HG03432 (cell line): ENCODE measurements at regions not wholly inside any gene's neighbourhood (a gene's known extent, or its start where the extent isn't known, plus 50 kb on each side); places are given as distances from the start of the nearest gene placed in this dataset.
"Not testable (repeated sequence)": the region's sequence is repeated elsewhere in the genome, so short reads cannot be mapped to it uniquely, and the experiment has no call there.

Source experiments
- ATAC-seq: cut with Tn5 transposase; IDR thresholded peaks from one replicate; pipeline ENCODE4 v1.9.1; 2021; ENCODE audit warnings: mild to moderate bottlenecking, moderate library complexity; ENCODE audit not compliant: unreplicated experiment

- no peak for ATAC-seq
Observed at GRCh38 chr5:32916648-32917047, 205.5 kb downstream of the NPR3 start.

- ATAC-seq: no peak
Observed at GRCh38 chr5:32928761-32929160, 217.6 kb downstream of the NPR3 start.

DNA sequence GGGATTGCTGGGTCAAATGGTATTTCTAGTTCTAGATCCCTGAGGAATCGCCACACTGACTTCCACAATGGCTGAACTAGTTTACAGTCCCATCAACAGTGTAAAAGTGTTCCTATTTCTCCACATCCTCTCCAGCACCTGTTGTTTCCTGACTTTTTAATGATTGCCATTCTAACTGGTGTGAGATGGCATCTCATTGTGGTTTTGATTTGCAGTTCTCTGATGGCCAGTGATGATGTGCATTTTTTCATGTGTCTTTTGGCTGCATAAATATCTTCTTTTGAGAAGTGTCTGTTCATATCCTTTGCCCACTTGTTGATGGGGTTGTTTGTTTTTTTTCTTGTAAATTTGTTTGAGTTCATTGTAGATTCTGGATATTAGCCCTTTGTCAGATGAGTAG, 220.3 kb downstream of the NPR3 start:
- not testable (repeated sequence) for ATAC-seq

DNA sequence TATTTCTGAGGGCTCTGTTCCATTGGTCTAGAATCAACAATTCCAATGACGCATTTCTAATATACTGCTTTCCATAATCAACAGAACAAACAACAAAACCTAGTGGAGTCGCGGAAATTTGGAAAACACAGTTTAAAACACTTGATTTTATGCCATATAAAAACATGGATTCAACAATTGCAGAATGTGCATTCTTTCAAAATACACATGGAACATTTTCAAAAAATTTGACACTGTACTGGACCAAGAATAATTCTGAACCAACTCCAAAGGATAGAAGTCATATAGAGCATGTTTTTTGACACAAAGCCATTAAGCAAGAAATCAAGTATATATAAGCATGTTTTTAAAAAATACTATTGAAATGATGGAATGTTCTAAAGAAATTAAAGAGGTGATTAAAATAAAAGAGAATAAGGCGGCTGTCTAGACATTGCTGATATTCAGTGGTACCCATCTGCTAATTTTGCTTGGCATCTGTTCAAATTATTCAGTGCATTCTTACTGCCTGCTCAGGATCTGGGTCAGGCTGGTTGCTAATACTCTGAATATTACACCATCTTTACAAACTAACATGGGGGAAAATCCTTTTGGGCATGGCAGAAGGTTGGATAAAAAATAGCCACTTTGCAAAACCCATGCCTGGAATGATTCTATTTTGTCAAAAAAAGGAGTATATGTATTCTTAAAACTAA, 221.3 kb downstream of the NPR3 start:
- ATAC-seq: no peak

- ATAC-seq: no peak
Observed at GRCh38 chr5:32933692-32934091, 222.6 kb downstream of the NPR3 start.

DNA sequence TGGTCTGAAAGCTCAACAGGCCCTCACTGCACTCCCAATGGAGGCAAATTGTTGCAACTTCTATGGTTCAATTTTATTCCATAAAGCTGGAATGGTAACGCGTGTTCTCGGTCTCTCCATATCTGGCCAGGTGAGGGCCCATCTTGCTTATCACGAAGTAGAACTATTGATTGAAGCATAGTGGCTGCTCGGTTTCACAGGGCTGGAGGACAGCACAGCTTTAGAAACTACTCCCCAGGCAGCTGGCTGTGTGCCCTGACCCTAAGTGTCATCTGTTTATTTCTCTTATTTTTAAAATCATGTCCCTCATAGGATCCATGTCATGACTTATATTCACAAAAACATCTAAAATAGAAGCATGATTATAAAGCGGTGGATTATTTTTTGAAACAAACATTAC, 223.4 kb downstream of the NPR3 start:
- ATAC-seq: no peak

GRCh38 chr5:32935283-32935682, 224.2 kb downstream of the NPR3 start:
- no peak for ATAC-seq

DNA sequence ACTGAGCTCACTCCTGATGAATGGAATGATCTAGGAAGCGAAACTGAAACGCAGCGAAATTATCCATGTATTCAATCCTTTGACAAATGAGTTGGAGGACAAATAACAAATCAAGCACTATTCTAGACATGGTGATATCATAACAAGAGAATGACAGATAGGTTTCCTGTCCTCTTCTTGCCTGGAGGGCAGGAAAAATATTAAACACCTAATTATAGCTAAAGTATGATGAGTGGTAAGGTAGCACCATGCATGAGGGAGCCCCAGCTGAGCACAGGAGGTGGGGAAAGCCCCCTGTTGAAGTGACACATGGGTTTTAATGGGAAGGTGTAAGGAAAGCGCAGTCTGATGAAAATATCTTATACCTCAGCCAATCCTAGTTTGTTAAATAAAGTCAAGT, 225.2 kb downstream of the NPR3 start:
- no peak for ATAC-seq

DNA sequence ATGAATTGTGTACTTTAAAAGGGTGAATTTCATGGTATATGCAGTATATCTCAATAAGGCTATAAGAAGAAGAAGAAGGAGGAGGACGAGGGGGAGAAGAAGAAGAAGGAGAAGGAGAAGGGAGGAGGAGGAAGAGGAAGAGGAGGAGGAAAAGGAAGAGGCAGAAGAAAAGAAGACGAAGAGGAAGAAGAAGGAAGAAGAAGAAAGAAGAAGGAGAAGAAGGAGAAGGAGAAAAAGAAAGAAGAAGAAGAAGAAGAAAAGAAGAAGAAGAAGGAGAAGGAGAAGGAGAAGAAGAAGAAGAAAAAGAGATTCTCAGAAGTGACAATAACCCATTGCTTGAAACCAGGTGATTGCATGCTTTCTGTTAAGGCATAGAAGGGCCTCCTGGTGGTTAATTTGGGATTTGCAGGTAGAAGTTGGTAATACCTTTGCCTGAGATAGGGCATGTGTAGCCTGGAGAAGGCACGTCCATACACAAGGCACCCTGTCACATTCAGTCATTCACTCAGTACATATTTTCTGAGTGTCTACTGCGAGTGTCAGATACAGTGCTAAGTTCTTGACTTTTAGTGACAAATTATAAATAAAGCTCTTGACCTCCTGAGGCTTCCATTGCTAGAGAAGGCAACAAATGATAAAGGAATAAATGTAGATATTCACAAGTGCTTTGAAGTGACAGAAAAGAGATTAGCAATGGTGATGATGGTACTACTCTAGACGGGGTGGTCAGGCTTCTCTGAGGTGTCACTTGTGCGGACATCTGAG, 231.3 kb downstream of the NPR3 start:
- peak; percentile 87 for ATAC-seq

DNA sequence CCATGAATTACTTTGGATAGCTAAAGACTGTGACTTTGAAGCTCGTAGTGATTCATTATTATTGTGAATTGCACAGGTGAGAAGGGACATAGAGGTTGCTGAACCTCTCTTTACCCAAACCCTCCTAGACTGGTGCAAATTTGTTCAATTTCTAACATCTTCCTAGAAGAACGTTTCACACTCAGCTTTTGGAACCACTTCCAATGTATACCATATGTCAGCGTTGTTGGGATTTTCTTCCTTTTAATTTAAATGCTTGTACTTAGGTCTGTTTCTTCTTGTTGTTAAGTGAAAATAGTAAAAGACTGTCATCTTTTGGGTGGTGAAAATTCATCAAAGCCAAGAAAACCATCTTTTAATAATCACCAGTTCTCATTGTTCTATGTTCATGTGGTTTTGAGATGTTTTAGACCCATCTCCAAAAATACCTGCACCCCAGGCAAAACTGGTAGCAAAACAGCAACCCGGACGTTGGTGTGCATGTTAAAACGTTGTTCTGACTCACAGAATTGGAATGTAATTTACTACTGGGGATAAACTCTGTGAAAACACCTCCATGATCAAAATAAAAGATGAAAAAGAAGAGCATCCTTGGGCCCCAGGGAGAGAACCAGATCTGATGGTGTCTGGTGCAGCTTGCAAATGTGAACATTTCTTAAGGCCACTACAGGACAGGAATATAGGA, 238.3 kb downstream of the NPR3 start:
- ATAC-seq: no peak

DNA sequence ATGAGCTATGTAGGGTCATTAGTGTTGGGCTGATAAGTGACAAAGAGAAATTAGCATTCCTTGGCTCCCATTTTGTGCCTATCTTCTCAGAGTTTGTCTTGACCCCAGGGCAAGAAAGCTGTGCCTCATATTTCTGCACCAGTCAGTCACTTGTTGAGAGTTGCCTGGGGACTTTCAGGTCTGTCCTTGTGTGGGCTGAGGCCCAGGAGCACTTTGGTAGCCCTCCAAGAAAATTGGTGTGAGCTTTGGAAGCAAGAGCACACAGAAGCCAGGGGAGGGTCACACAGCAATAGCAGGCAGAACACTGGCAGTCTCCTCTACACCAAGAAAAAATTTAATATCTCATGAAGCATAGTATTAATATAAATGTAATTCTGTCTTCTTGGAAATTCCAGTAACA, 239.9 kb downstream of the NPR3 start:
- no peak for ATAC-seq

DNA sequence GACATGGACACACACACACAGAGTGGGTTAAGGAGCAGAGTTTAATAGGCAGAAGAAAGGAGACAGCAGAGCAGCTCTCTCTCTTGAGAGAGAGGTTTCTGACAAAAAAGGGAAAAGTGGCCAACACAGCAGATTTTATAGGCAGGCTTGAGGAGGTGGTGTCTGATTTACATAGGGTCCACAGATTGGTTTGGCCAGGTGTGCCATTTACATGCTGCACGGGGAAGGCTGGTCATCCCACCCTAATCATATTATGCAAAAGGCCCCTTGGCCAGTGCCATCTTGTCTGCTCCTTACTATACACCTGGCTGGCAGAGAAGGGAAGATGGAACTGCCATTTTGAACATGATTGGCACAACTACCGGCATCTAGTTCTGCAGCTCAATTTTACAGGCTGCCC, 240.8 kb downstream of the NPR3 start:
- ATAC-seq: no peak

DNA sequence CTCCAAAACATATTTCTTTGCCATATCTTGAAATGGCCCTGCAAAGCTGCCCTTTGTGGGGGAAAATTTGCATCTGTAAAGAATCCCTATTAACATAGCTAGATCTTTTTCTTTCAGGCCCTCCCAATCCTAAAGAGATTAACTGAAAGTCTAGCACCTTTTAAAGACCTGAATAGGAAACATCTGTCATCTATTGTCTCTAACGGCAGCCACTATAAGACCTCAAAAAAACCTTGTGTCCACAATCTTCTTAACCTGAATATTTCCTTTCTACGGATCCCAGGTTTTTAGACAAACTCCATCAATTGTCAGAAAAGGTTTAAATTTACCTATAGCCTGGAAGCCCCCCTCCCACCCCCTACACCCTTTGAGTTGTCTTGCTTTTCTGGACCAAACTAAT, 241.3 kb downstream of the NPR3 start:
- ATAC-seq: not testable (repeated sequence)

- ATAC-seq: no peak
Observed at GRCh38 chr5:32953694-32954093, 242.6 kb downstream of the NPR3 start.

DNA sequence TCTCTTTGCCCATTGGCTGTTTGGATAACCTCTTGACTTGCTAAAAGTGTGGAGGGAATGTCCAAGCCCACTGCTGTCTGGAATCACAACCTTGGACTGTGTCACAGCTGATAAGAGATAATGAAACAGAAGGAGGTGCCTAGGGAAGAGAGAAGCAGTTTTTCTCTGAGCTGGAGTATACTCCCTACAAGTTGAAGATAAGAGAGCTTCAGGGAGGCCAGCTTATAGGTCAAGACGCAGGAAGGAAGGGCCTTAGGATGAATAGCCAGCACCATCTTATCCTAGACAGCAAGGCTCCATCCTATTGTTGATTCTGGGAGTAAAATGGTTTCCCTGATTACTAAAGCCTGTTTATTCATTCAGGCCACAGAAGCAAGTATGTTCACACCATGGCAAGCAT, 244.7 kb downstream of the NPR3 start:
- no peak for ATAC-seq

GRCh38 chr5:32960340-32961058, 249.4 kb downstream of the NPR3 start:
- ATAC-seq: no peak

DNA sequence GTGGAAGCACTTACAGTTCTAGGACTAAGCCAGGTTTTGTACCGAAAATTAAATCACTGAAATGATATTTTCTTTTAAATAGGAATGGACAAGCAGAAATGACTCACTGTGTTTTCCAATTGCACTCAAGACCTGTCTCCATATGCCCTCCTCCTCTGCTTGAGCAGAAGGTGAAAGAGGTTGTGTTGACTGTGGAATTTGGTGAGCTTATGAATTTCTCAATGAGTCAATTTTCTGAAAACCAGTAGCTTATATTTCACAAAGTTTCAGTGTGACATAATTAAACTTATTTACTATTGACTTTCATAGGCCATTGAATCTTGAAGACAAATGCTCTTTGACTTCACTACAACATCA, 249.9 kb downstream of the NPR3 start:
- no peak for ATAC-seq

- ATAC-seq: no peak
Observed at GRCh38 chr5:32964261-32964660, 253.1 kb downstream of the NPR3 start.

DNA sequence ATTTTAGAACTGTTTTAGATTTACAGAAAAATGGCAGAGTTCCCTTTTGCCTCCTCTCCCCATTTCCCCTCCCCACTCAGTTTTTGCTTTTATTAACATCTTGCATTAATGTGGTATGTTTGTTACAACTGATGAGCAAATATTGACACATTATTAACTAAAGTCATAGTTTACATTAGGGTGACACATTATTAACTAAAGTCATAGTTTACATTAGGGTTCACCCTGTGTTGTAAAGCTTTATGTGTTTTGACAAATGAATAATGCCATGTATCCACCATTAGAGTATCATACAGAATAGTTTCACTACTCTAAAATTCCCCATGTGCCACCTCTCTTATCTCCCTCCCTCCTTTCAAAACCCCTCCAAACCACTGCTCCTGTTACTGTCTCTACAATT, 262.5 kb downstream of the NPR3 start:
- no peak for ATAC-seq

- no peak for ATAC-seq
Observed at GRCh38 chr5:32975656-32976375, 264.7 kb downstream of the NPR3 start.

DNA sequence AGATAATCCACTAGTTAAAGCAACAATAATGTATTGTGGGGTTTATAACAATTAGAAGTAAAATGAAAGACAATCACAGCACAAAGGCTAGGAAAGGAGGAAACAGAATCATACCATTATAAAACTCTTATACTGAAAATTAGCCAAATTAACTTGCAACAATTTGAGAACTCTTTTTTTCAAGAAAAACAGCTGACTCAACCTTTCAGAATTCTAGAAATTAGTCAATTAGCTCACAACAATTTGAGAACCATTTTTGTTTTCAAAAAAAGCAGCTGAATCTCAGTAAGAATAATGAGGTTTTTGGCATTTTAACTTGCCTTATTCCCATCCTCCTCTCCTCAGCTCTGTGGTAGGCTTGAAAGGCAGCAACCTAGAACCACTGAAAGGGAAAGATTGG, 269.9 kb downstream of the NPR3 start:
- no peak for ATAC-seq
